Karpas-422 (cell line): ENCODE measurements at regions not wholly inside any gene's neighbourhood (a gene's known extent, or its start where the extent isn't known, plus 50 kb on each side); places are given as distances from the start of the nearest gene placed in this dataset.

ENCODE experiments used
- DNase-seq: peaks from one replicate; pipeline ENCODE4 v3.0.0-alpha.2; 2015
- H2AFZ ChIP-seq: fragments of 200-600 bp; sonication (generic); 2 replicates; pipeline ENCODE4 v1.6.1; 2014; ENCODE audit warnings: antibody characterized with exemption, low read length, mixed read lengths
- H3K27ac ChIP-seq: fragments of 200-600 bp; sonication (generic); 2 replicates; pipeline ENCODE4 v1.5.1; 2014; ENCODE audit warnings: mild to moderate bottlenecking, low read length, moderate library complexity
- H3K27me3 ChIP-seq: fragments of 200-600 bp; sonication (generic); 2 replicates; pipeline ENCODE4 v1.6.1; 2014; ENCODE audit warnings: low read length, mixed read lengths
- H3K36me3 ChIP-seq: fragments of 200-600 bp; sonication (generic); 2 replicates; pipeline ENCODE4 v1.6.1; 2014; ENCODE audit warnings: low read length, mixed read lengths; ENCODE audit not compliant: insufficient read depth
- H3K4me1 ChIP-seq: fragments of 200-600 bp; sonication (generic); 2 replicates; pipeline ENCODE4 v1.6.1; 2014; ENCODE audit warnings: mild to moderate bottlenecking, low read length, mixed read lengths
- H3K4me2 ChIP-seq: fragments of 200-600 bp; sonication (generic); 2 replicates; pipeline ENCODE4 v1.6.1; 2014; ENCODE audit warnings: low read length, low read depth, mild to moderate bottlenecking; ENCODE audit not compliant: poor library complexity, severe bottlenecking
- H3K4me3 ChIP-seq: fragments of 200-600 bp; sonication (generic); 2 replicates; pipeline ENCODE4 v1.5.1; 2014; ENCODE audit warnings: mild to moderate bottlenecking, antibody characterized with exemption, low read length, mixed read lengths
- H3K79me2 ChIP-seq: fragments of 200-600 bp; sonication (generic); 2 replicates; pipeline ENCODE4 v1.6.1; 2014; ENCODE audit warnings: mild to moderate bottlenecking, low read length, mixed read lengths
- H3K9ac ChIP-seq: fragments of 200-600 bp; sonication (generic); 2 replicates; pipeline ENCODE4 v1.6.0; 2014; ENCODE audit warnings: low read length
- H3K9me2 ChIP-seq: fragments of 200-600 bp; sonication (generic), shearing (Covaris generic); replicated peaks from 2 replicates; pipeline ENCODE4 v1.6.0; 2014; ENCODE audit warnings: mild to moderate bottlenecking, low read length, moderate library complexity; ENCODE audit not compliant: insufficient read depth
- H3K9me3 ChIP-seq: fragments of 300-700, 200-600 bp; sonication (generic); 2 replicates; pipeline ENCODE4 v1.6.1; 2014; ENCODE audit warnings: low read length, mixed read lengths
- H4K20me1 ChIP-seq: fragments of 200-600 bp; sonication (generic); 2 replicates; pipeline ENCODE4 v1.6.1; 2014; ENCODE audit warnings: mild to moderate bottlenecking, antibody characterized with exemption, low read length, low read depth; ENCODE audit not compliant: insufficient read depth

- Histone ChIP-seq H3K4me3 (no peak overlapping the region), H2AFZ (no peak overlapping the region), H4K20me1 (no peaks in the 10 kb centered on the region), H3K27me3 (no peaks in the 10 kb centered on the region), H3K9me2 (no peaks in the 10 kb centered on the region), H3K4me2 (no peak overlapping the region), H3K9me3 (peaks cover 48% of the 10 kb centered on the region), H3K4me1 (no peaks in the 10 kb centered on the region), H3K36me3 (no peaks in the 10 kb centered on the region), H3K79me2 (no peaks in the 10 kb centered on the region), H3K9ac (no peak overlapping the region), H3K27ac (no peak overlapping the region)
- DNase-seq, result no peak
These were observed 481.4 kb upstream of the CDH7 start for GRCh38 chr18:65269375-65269774.

- no peak overlapping the region for H3K9ac ChIP-seq
- H2AFZ ChIP-seq, result no peak overlapping the region
- H3K9me2 ChIP-seq, result no peaks in the 10 kb centered on the region
- no peaks in the 10 kb centered on the region for H3K36me3 ChIP-seq
- no peaks in the 10 kb centered on the region for H3K79me2 ChIP-seq
- H3K4me2 ChIP-seq, result no peak overlapping the region
- H4K20me1 ChIP-seq, result no peaks in the 10 kb centered on the region
- H3K27ac ChIP-seq, result no peak overlapping the region
- H3K9me3 ChIP-seq, result peaks cover 39% of the 10 kb centered on the region
- no peaks in the 10 kb centered on the region for H3K4me1 ChIP-seq
- H3K27me3 ChIP-seq, result no peaks in the 10 kb centered on the region
- DNase-seq, result no peak
- H3K4me3 ChIP-seq, result no peak overlapping the region
These were observed 485.1 kb upstream of the CDH7 start for GRCh38 chr18:65265761-65266160.

- H3K79me2 ChIP-seq, result no peaks in the 10 kb centered on the region
- no peak overlapping the region for H3K4me3 ChIP-seq
- H3K27me3 ChIP-seq, result no peaks in the 10 kb centered on the region
- H3K4me1 ChIP-seq, result no peaks in the 10 kb centered on the region
- no peak for DNase-seq
- H3K27ac ChIP-seq, result no peak overlapping the region
- H3K9me2 ChIP-seq, result no peaks in the 10 kb centered on the region
- no peak overlapping the region for H3K9ac ChIP-seq
- H3K9me3 ChIP-seq, result peaks cover 33% of the 10 kb centered on the region
- no peak overlapping the region for H3K4me2 ChIP-seq
- H3K36me3 ChIP-seq, result no peaks in the 10 kb centered on the region
- H4K20me1 ChIP-seq, result no peaks in the 10 kb centered on the region
- H2AFZ ChIP-seq, result no peak overlapping the region
These were observed 490.8 kb upstream of the CDH7 start for GRCh38 chr18:65260030-65260429.

- Histone ChIP-seq H3K36me3 (no peaks in the 10 kb centered on the region), H3K9ac (no peak overlapping the region), H3K4me1 (no peaks in the 10 kb centered on the region), H3K4me3 (no peak overlapping the region), H3K9me3 (peaks cover 34% of the 10 kb centered on the region), H3K79me2 (no peaks in the 10 kb centered on the region), H2AFZ (no peak overlapping the region), H3K27ac (no peak overlapping the region), H3K4me2 (no peak overlapping the region), H4K20me1 (no peaks in the 10 kb centered on the region), H3K9me2 (no peaks in the 10 kb centered on the region), H3K27me3 (no peaks in the 10 kb centered on the region)
- DNase-seq, result no peak
These were observed 491.4 kb upstream of the CDH7 start for GRCh38 chr18:65259403-65259802.

GRCh38 chr18:65257149-65257548, 493.7 kb upstream of the CDH7 start:
- Histone ChIP-seq H3K9ac (no peak overlapping the region), H3K4me3 (no peak overlapping the region), H2AFZ (no peak overlapping the region), H3K4me2 (no peak overlapping the region), H3K27ac (no peak overlapping the region), H3K9me2 (no peaks in the 10 kb centered on the region), H3K4me1 (no peaks in the 10 kb centered on the region), H4K20me1 (no peaks in the 10 kb centered on the region), H3K9me3 (peaks cover 46% of the 10 kb centered on the region), H3K36me3 (no peaks in the 10 kb centered on the region), H3K79me2 (no peaks in the 10 kb centered on the region), H3K27me3 (no peaks in the 10 kb centered on the region)
- no peak for DNase-seq

- H3K9ac ChIP-seq, result no peak overlapping the region
- no peak overlapping the region for H3K4me2 ChIP-seq
- no peaks in the 10 kb centered on the region for H3K36me3 ChIP-seq
- no peak overlapping the region for H3K27ac ChIP-seq
- H4K20me1 ChIP-seq, result no peaks in the 10 kb centered on the region
- H2AFZ ChIP-seq, result no peak overlapping the region
- H3K27me3 ChIP-seq, result no peaks in the 10 kb centered on the region
- H3K9me2 ChIP-seq, result no peaks in the 10 kb centered on the region
- no peaks in the 10 kb centered on the region for H3K79me2 ChIP-seq
- H3K4me1 ChIP-seq, result no peaks in the 10 kb centered on the region
- H3K4me3 ChIP-seq, result no peak overlapping the region
- peaks cover 39% of the 10 kb centered on the region for H3K9me3 ChIP-seq
- DNase-seq, result no peak
These were observed 495.4 kb upstream of the CDH7 start for GRCh38 chr18:65255417-65255816.

GRCh38 chr18:65239787-65240186, 511.0 kb upstream of the CDH7 start:
- Histone ChIP-seq H3K4me2 (no peak overlapping the region), H3K9me2 (no peaks in the 10 kb centered on the region), H3K9ac (no peak overlapping the region), H3K27ac (no peak overlapping the region), H3K27me3 (no peaks in the 10 kb centered on the region), H3K4me1 (no peaks in the 10 kb centered on the region), H4K20me1 (no peaks in the 10 kb centered on the region), H3K36me3 (no peaks in the 10 kb centered on the region), H3K4me3 (no peak overlapping the region), H3K9me3 (peaks cover 45% of the 10 kb centered on the region), H2AFZ (no peak overlapping the region), H3K79me2 (no peaks in the 10 kb centered on the region)
- DNase-seq, result no peak

- Histone ChIP-seq H3K27me3 (no peaks in the 10 kb centered on the region), H3K4me2 (no peak overlapping the region), H3K9me3 (peaks cover 40% of the 10 kb centered on the region), H4K20me1 (no peaks in the 10 kb centered on the region), H3K4me1 (no peaks in the 10 kb centered on the region), H3K27ac (no peak overlapping the region), H3K9ac (no peak overlapping the region), H3K9me2 (no peaks in the 10 kb centered on the region), H2AFZ (no peak overlapping the region), H3K79me2 (no peaks in the 10 kb centered on the region), H3K36me3 (no peaks in the 10 kb centered on the region), H3K4me3 (no peak overlapping the region)
- no peak for DNase-seq
These were observed 514.7 kb upstream of the CDH7 start for GRCh38 chr18:65235966-65236624.

GRCh38 chr18:65230311-65230710, 520.5 kb upstream of the CDH7 start:
- Histone ChIP-seq H4K20me1 (no peaks in the 10 kb centered on the region), H3K27ac (no peak overlapping the region), H3K9me2 (no peaks in the 10 kb centered on the region), H3K4me2 (no peak overlapping the region), H3K4me1 (no peaks in the 10 kb centered on the region), H3K9ac (no peak overlapping the region), H3K9me3 (peaks cover 52% of the 10 kb centered on the region), H2AFZ (no peak overlapping the region), H3K36me3 (no peaks in the 10 kb centered on the region), H3K27me3 (no peaks in the 10 kb centered on the region), H3K79me2 (no peaks in the 10 kb centered on the region), H3K4me3 (no peak overlapping the region)
- no peak for DNase-seq
